ENCODE measurements at regions not wholly inside any gene's neighbourhood (a gene's known extent, or its start where the extent isn't known, plus 50 kb on each side); places are given as distances from the start of the nearest gene placed in this dataset.

DNA sequence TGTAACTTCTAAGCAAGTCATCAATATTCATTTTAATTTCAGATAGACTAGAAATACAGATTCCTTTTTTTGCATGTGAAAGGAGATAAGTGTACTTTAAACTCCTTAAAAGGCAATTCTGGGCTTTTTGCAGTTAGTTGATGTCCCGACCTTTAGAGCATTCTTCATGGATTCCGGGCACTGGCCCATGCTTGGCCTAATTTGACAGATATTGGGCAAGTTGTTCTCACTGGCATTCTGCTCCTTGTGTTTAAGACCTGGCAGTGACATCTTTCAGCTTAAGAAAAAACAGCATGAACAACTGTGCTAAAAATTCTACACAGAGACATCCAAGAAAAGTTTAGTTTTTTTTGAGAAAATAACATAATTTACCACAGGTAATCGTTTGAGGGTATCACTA is 1037.2 kb downstream of the PCDH18 start:
- TF ChIP-seq, protein P1, sequence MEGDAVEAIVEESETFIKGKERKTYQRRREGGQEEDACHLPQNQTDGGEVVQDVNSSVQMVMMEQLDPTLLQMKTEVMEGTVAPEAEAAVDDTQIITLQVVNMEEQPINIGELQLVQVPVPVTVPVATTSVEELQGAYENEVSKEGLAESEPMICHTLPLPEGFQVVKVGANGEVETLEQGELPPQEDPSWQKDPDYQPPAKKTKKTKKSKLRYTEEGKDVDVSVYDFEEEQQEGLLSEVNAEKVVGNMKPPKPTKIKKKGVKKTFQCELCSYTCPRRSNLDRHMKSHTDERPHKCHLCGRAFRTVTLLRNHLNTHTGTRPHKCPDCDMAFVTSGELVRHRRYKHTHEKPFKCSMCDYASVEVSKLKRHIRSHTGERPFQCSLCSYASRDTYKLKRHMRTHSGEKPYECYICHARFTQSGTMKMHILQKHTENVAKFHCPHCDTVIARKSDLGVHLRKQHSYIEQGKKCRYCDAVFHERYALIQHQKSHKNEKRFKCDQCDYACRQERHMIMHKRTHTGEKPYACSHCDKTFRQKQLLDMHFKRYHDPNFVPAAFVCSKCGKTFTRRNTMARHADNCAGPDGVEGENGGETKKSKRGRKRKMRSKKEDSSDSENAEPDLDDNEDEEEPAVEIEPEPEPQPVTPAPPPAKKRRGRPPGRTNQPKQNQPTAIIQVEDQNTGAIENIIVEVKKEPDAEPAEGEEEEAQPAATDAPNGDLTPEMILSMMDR (IDR thresholded peaks at IDR 0.05; ENCODE audit: insufficient read depth, low read length, poor library complexity, severe bottlenecking), result no peak
- no peak for TF ChIP-seq EZH2phosphoT487 (conservative IDR thresholded peaks at IDR 0.05; ENCODE audit: low read length)

Data from SU-DHL-6 (cell line).